GM12878 (cell line): ENCODE measurements at regions not wholly inside any gene's neighbourhood (a gene's known extent, or its start where the extent isn't known, plus 50 kb on each side); places are given as distances from the start of the nearest gene placed in this dataset.

ENCODE experiments used
- ATAC-seq: fragments of 200-7000 bp; cut with Tn5 transposase; 3 replicates; pipeline ENCODE4 v1.9.1; 2020; ENCODE audit warnings: mild to moderate bottlenecking, moderate library complexity
- BruUV-seq: library from RNA; stranded (reverse); fragments of 400-500 nt; replicated peaks from 2 replicates; lab custom pipeline; 2021; lab: Mats Ljungman, UMichigan
- CTCF ChIA-PET: fragments of 300-600 bp; sonication (Branson Sonifier 250); formaldehyde crosslinking; extraction: SDS; loops from one replicate; lab custom pipeline; 2021; ENCODE audit warnings: inconsistent platforms; lab: Yijun Ruan, JAX
- POLR2A ChIA-PET: fragments of 350-600 bp; formaldehyde crosslinking; extraction: SDS; loops from one replicate; lab custom pipeline; 2021; ENCODE audit warnings: inconsistent platforms; lab: Charles Lee
- RAD21 ChIA-PET: fragments of 300-600 bp; sonication (Branson Sonifier 250); formaldehyde crosslinking; loops from one replicate; lab custom pipeline; 2023; ENCODE audit warnings: antibody characterized with exemption; ENCODE audit not compliant: unreplicated experiment; lab: Charles Lee
- SMC1A ChIA-PET: fragments of 300-600 bp; sonication (Branson Sonifier 250); formaldehyde crosslinking; loops from one replicate; lab custom pipeline; 2023; ENCODE audit not compliant: unreplicated experiment, uncharacterized antibody; lab: Charles Lee
- DNase-seq: peaks from one replicate; pipeline ENCODE4 v3.0.0-alpha.2; 2011; ENCODE audit warnings: low read depth, low spot score
- FAIRE-seq: peaks from 3 replicates; lab custom pipeline; 2011; peaks lifted over from hg19 to GRCh38; lab: Jason Lieb, UNC
- H2AFZ ChIP-seq: 2 replicates; pipeline ENCODE4 v1.6.0; 2011; ENCODE audit warnings: low read depth, low read length, control low read depth; ENCODE audit not compliant: control insufficient read depth
- H3K27ac ChIP-seq: 2 replicates; pipeline ENCODE4 v1.5.1; 2011; ENCODE audit warnings: control low read depth; ENCODE audit not compliant: control insufficient read depth, insufficient read depth
- H3K27me3 ChIP-seq, 2 experiments: replicated peaks in 1 of 2; 2 replicates each; pipeline versions ENCODE4 v1.6.0 to v1.6.1; 2011; ENCODE audit warnings: low read length in 1 of 2; ENCODE audit not compliant: control insufficient read depth in 2 of 2, insufficient read depth in 2 of 2
- H3K36me3 ChIP-seq, 2 experiments: 2 replicates each; pipeline ENCODE4 v1.5.1; 2011; ENCODE audit warnings: low read length in 1 of 2; ENCODE audit not compliant: control insufficient read depth in 2 of 2, insufficient read depth in 2 of 2
- H3K4me1 ChIP-seq: 2 replicates; pipeline ENCODE4 v1.6.1; 2011; ENCODE audit warnings: mild to moderate bottlenecking, low read length, moderate library complexity, mixed read lengths; ENCODE audit not compliant: control insufficient read depth, insufficient read depth
- H3K4me2 ChIP-seq: 2 replicates; pipeline ENCODE4 v1.6.0; 2011; ENCODE audit warnings: control low read depth; ENCODE audit not compliant: control insufficient read depth, insufficient read depth
- H3K4me3 ChIP-seq: fragments of 200-600 bp; sonication (generic); 2 replicates; pipeline ENCODE4 v1.5.1; 2016
- H3K79me2 ChIP-seq: 2 replicates; pipeline ENCODE4 v1.6.0; 2011; ENCODE audit warnings: low read length; ENCODE audit not compliant: control insufficient read depth, insufficient read depth
- H3K9ac ChIP-seq: 2 replicates; pipeline ENCODE4 v1.8.0; 2011; ENCODE audit warnings: low read length, control low read depth, mixed read lengths; ENCODE audit not compliant: control insufficient read depth, insufficient read depth
- H3K9me3 ChIP-seq: replicated peaks from 3 replicates; pipeline ENCODE4 v1.5.1; 2011; ENCODE audit warnings: mild to moderate bottlenecking, low read length; ENCODE audit not compliant: control insufficient read depth, insufficient read depth
- H4K20me1 ChIP-seq: 2 replicates; pipeline ENCODE4 v1.6.0; 2011; ENCODE audit not compliant: control insufficient read depth, insufficient read depth
- IKZF2 ChIP-seq, 2 experiments: fragments of 450-650 bp; IDR thresholded peaks; 2 replicates each; pipeline ENCODE4 v1.6.1; 2017; ENCODE audit warnings: mild to moderate bottlenecking in 2 of 2, moderate library complexity in 2 of 2
- NR2C1 ChIP-seq: fragments of 450-650 bp; IDR thresholded peaks from 2 replicates; pipeline ENCODE4 v1.6.1; 2017; ENCODE audit warnings: antibody characterized with exemption, mild to moderate bottlenecking, moderate library complexity
- PML ChIP-seq: IDR thresholded peaks from 2 replicates; pipeline ENCODE4 v1.6.1; 2012; ENCODE audit warnings: low read length, inconsistent platforms
- POU2F2 ChIP-seq: IDR thresholded peaks from 3 replicates; pipeline ENCODE4 v1.6.1; 2011; ENCODE audit warnings: low read depth, mild to moderate bottlenecking, low read length, borderline replicate concordance
- SMAD1 ChIP-seq: fragments of 450-650 bp; IDR thresholded peaks from 2 replicates; pipeline ENCODE4 v1.6.1; 2018; ENCODE audit warnings: mild to moderate bottlenecking, low read depth; ENCODE audit not compliant: partially characterized antibody
- SUPT20H ChIP-seq: IDR thresholded peaks from 2 replicates; pipeline ENCODE4 v1.6.1; 2011; ENCODE audit warnings: low read depth, mild to moderate bottlenecking, low read length, moderate library complexity, borderline replicate concordance; ENCODE audit not compliant: control insufficient read depth
- TARDBP ChIP-seq: IDR thresholded peaks from 2 replicates; pipeline ENCODE4 v1.6.1; 2016; ENCODE audit warnings: borderline replicate concordance
- YBX1 ChIP-seq: fragments of 450-650 bp; IDR thresholded peaks from 2 replicates; pipeline ENCODE4 v1.6.1; 2016; ENCODE audit warnings: antibody characterized with exemption
- WGBS: methylation state at CpG from one replicate; pipeline ENCODE4 v1.1.6; 2016; ENCODE audit warnings: low lambda C conversion rate; ENCODE audit not compliant: insufficient replicate concordance, insufficient coverage; ENCODE audit errors: missing lambda C conversion rate; 5-methylcytosine and 5-hydroxymethylcytosine counted together
- in situ Hi-C: fragments of 300-500 bp; cut with MboI; formaldehyde crosslinking; loops from 9 replicates; pipeline ENCODE4 v1.14.3; 2018; ENCODE audit warnings: mixed read lengths
- intact Hi-C: fragments of 100-400 bp; cut with micrococcal nuclease; formaldehyde crosslinking; loops from one replicate; pipeline ENCODE4 v1.14.2; 2022; ENCODE audit not compliant: unreplicated experiment
- TF ChIP-seq, protein P1 (sequence below): IDR thresholded peaks from 2 replicates; pipeline ENCODE4 v1.6.1; 2011; ENCODE audit warnings: borderline replicate concordance, low read depth, mild to moderate bottlenecking, moderate library complexity, mixed read lengths, low read length; ENCODE audit not compliant: insufficient read depth; ENCODE audit errors: extremely low read length

GRCh38 chr4:132330994-132331393, 818.1 kb upstream of the PCDH10 start:
- no peak for TF ChIP-seq NR2C1
- TF ChIP-seq, protein P1, sequence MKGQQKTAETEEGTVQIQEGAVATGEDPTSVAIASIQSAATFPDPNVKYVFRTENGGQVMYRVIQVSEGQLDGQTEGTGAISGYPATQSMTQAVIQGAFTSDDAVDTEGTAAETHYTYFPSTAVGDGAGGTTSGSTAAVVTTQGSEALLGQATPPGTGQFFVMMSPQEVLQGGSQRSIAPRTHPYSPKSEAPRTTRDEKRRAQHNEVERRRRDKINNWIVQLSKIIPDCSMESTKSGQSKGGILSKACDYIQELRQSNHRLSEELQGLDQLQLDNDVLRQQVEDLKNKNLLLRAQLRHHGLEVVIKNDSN: no peak
- no peak for TF ChIP-seq PML
- no peak for TF ChIP-seq TARDBP
- no peak for TF ChIP-seq YBX1
- no peak for TF ChIP-seq SUPT20H
- TF ChIP-seq IKZF2 (IDR thresholded peaks at IDR 0.05): no peak
- no peak for TF ChIP-seq POU2F2
- TF ChIP-seq SMAD1: no peak
- H3K79me2 ChIP-seq: no peaks in the 10 kb centered on the region
- FAIRE-seq (no peak), DNase-seq (no peak), ATAC-seq (no peak)
- no peak overlapping the region for H2AFZ ChIP-seq
- H3K9ac ChIP-seq: no peak overlapping the region
- no peaks in the 10 kb centered on the region for H3K9me3 ChIP-seq
- WGBS: 0% methylated on average over 2 of the region's 2 CpGs
- ChIA-PET CTCF (interaction anchor here (1.4 kb wide), 1 partner anchor 15 kb away, joined by 3 read pairs; no protein-coding TSS in a partner anchor), POLR2A (no interaction called here), RAD21 (no interaction called here), SMC1A (no interaction called here)
- H3K36me3 ChIP-seq: no peaks in the 10 kb centered on the region
- intact Hi-C loops (no loop called here), in situ Hi-C loops (no loop called here)
- no peaks in the 10 kb centered on the region for H3K4me1 ChIP-seq
- H3K27me3 ChIP-seq: no peaks in the 10 kb centered on the region
- no peak overlapping the region for H3K27ac ChIP-seq
- BruUV-seq: no TSS peak
- no peak overlapping the region for H3K4me2 ChIP-seq
- no peaks in the 10 kb centered on the region for H4K20me1 ChIP-seq
- no peak overlapping the region for H3K4me3 ChIP-seq
